ENCODE measurements at regions not wholly inside any gene's neighbourhood (a gene's known extent, or its start where the extent isn't known, plus 50 kb on each side); places are given as distances from the start of the nearest gene placed in this dataset.

- DNase-seq, result no peak
Observed at GRCh38 chr20:60064554-60065196, 106.5 kb downstream of the CDH26 start.

GRCh38 chr20:60065741-60066437, 107.7 kb downstream of the CDH26 start:
- DNase-seq, result no peak

- DNase-seq, result no peak
Observed at GRCh38 chr20:60066438-60066823, 108.2 kb downstream of the CDH26 start.

GRCh38 chr20:60068509-60068908, 110.3 kb downstream of the CDH26 start:
- DNase-seq, result no peak

GRCh38 chr20:60069656-60070055, 111.4 kb downstream of the CDH26 start:
- no peak for DNase-seq

GRCh38 chr20:60070791-60071190, 112.6 kb downstream of the CDH26 start:
- no peak for DNase-seq

- DNase-seq, result no peak
Observed at GRCh38 chr20:60071965-60072364, 113.7 kb downstream of the CDH26 start.

GRCh38 chr20:60073086-60073485, 114.9 kb downstream of the CDH26 start:
- no peak for DNase-seq

- DNase-seq, result no peak
Observed at GRCh38 chr20:60073504-60073903, 115.3 kb downstream of the CDH26 start.

- DNase-seq, result no peak
Observed at GRCh38 chr20:60074276-60074675, 116.1 kb downstream of the CDH26 start.

- no peak for DNase-seq
Observed at GRCh38 chr20:60078351-60079250, 120.4 kb downstream of the CDH26 start.

GRCh38 chr20:60080401-60080800, 122.2 kb downstream of the CDH26 start:
- DNase-seq, result no peak

GRCh38 chr20:60085551-60086132, 127.4 kb downstream of the CDH26 start:
- DNase-seq, result no peak

GRCh38 chr20:60086821-60087562, 128.8 kb downstream of the CDH26 start:
- DNase-seq, result no peak

- DNase-seq, result peak; percentile 29
Observed at GRCh38 chr20:60087563-60088105, 129.4 kb downstream of the CDH26 start.

GRCh38 chr20:60088236-60088635, 130.0 kb downstream of the CDH26 start:
- no peak for DNase-seq

GRCh38 chr20:60090631-60091030, 132.4 kb downstream of the CDH26 start:
- DNase-seq, result no peak

- no peak for DNase-seq
Observed at GRCh38 chr20:60091305-60091704, 133.1 kb downstream of the CDH26 start.

GRCh38 chr20:60091861-60092260, 133.6 kb downstream of the CDH26 start:
- no peak for DNase-seq

GRCh38 chr20:60092729-60093128, 134.5 kb downstream of the CDH26 start:
- DNase-seq, result no peak

- DNase-seq, result no peak
Observed at GRCh38 chr20:60095456-60095855, 137.2 kb downstream of the CDH26 start.

GRCh38 chr20:60096166-60096565, 137.9 kb downstream of the CDH26 start:
- DNase-seq, result no peak

Measured in right kidney (tissue), 1 donor.